HG02885 (cell line): ENCODE measurements at regions not wholly inside any gene's neighbourhood (a gene's known extent, or its start where the extent isn't known, plus 50 kb on each side); places are given as distances from the start of the nearest gene placed in this dataset.
"Not testable (repeated sequence)": the region's sequence is repeated elsewhere in the genome, so short reads cannot be mapped to it uniquely, and the experiment has no call there.

Experiments
- ATAC-seq: cut with Tn5 transposase; IDR thresholded peaks from one replicate; pipeline ENCODE4 v1.9.1; 2021; ENCODE audit warnings: mild to moderate bottlenecking; ENCODE audit not compliant: unreplicated experiment, poor library complexity

DNA sequence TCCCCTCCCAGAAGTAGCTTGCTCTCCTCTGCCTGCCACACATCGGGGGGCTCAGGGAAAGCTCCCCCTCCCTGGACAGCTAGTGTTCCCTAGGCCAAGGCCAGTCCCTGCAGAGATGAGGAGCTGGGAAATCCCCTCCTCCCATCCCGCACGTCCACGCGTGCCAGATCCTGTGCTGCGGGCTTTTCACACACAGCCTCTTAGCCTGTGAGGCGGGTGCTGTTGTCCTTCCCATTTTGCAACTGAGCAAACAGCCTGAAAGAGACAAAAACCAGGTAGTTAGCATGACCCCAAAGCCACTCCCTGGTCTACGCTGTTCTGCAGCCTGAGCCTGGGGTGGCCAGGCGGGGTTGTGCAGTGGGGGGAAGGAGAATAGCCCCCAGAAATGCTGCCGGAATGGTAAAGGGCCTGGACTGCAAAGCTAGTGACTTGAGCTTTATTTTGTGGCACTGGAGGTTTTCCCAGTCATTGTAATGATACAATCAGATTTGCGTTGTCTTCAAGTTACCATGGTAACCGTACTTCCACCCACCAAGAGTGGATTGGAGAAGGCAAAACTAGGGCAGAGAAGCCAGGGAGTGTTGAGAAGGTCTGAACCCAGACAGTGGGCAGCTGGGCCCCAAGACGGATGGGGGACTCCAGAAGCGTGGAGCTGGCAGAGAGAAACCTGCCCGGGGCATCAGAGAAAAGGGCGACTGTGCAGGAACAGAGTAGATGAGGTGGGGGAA is 98.6 kb upstream of the KCTD7 start:
- no peak for ATAC-seq

DNA sequence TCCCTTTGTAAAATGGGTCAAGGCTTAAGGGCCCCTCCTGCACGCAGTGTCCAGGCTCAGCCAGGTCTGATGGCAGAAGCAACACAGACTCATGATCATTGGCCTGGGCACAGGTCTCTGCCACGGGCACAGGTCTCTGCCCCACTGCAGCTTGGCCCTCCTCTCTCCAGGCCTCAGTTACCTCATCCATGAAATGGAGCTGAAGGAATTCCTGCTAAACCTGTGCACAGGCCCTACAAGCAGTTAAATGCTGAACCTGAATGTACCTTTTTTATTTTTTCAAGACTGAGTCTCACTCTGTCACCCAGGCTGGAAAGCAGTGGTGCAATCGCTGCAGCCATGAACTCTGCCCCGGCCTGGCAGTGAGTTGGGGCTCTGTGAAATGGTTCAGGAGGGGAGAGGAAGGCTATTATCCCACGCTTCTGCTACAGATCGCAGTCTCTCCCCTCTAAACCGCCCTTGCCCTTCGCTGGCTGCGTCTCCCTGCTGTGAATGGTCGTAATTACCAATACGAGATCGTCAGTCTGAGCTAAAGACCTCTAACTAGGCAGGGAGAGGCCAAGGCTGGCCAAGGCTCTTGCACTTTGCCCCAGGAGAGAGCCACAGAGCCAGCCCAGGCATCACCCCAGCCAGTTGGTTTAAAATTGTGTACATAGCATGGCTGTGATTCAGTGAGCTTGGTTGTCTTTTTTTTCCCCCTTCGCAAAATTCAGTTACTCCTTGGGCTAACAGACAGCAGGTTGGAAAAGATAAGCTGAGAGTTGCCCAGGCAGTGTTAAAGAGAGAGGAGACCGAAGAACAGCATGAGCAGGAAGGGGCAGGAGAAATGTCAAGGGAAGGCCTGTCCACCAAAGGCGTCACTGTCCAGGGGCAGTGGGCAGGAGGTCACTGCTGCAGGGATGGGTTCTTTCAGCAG is 93.0 kb upstream of the KCTD7 start:
- no peak for ATAC-seq

DNA sequence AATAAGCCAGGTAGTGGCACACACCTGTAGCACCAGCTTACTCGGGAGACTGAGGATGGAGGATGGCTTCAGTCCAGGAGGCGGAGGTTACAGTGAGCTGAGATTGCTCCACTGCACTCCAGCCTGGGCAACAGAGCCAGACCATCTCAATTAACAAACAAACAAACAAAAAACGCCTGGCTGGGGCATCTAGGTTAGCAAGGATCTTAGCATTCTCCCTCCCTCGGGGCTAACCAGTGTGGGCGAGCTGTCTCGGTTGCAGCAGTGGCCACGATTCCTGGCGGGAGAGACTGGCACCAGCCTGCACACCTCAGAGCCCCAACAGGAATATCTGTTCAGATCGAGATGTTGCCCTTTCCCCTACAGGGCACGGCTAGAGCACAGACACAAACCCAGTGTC is 91.3 kb upstream of the KCTD7 start:
- no peak for ATAC-seq

DNA sequence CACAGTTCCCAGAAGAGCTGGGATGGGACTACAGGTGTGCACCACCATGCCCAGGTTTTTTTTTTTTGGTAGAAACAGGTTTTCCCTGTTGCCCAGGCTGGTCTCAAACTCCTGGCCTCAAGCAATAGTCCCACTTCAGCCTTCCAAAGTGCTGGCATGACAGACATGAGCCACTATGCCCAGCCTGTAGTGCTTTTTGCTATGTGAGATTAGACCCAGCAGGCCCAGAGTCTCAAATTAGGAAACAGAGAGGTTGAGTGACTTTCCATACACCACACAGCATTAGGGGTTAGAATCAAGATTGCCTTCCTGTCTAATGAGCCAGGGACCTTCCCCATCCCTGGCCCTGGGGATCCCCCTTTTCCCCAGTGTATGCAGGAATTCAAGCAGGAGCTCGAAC is 90.8 kb upstream of the KCTD7 start:
- no peak for ATAC-seq

DNA sequence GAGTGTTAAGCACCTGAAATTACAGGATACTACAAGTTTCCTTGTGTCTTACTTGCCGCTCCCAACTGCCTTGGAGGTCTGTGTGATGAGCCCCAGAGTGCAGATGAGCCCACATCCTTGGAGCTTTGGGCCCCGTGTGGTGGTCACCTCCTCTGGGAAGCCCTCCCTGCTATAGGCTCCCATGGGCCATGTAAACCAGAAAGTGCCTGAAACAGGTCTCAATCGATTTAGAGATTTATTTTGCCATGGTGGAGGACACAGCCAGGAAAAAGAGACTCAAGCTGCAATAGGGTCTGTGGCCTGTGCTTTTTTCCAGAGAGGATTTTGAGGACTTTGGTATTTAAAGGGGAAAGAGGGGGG is 89.4 kb upstream of the KCTD7 start:
- ATAC-seq, result no peak

DNA sequence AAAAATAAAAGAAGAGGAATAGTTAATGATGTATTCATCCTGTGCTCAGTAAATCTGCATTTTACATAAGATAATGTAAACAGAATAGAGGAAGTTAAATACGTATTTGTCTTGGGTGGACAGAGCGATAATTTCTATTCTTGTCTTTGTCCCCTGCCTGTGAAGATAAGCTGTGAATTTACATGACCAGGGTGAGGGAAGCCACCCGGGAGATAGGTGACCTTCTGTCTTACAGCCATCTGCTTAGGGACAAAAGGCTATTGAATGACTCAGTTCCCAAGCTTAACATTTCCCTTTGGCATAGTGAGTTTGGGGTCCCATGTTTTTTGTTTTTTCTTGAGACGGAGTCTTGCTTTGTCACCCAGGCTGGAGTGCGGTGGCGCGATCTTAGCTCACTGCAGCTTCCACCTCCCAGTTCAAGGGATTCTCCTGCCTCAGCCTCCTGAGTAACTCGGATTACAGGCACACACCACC is 88.7 kb upstream of the KCTD7 start:
- ATAC-seq, result no peak

DNA sequence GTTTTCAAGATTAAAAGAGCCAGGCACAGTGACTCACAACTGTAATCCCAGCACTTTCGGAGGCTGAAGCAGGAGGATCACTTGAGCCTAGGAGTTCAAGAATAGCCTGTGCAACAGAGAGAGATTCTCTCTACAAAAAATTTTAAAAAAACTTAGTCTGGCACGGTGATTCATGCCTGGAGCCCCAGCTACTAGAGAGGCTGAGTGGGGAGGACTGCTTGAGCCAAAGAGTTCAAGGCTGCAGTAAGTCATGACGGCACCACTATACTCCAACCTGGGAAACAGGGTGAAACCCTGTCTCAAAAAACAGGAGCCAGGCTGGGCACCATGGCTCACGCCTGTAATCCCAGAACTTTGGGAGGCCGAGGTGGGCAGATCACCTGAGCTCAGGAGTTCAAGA is 86.6 kb upstream of the KCTD7 start:
- no peak for ATAC-seq

DNA sequence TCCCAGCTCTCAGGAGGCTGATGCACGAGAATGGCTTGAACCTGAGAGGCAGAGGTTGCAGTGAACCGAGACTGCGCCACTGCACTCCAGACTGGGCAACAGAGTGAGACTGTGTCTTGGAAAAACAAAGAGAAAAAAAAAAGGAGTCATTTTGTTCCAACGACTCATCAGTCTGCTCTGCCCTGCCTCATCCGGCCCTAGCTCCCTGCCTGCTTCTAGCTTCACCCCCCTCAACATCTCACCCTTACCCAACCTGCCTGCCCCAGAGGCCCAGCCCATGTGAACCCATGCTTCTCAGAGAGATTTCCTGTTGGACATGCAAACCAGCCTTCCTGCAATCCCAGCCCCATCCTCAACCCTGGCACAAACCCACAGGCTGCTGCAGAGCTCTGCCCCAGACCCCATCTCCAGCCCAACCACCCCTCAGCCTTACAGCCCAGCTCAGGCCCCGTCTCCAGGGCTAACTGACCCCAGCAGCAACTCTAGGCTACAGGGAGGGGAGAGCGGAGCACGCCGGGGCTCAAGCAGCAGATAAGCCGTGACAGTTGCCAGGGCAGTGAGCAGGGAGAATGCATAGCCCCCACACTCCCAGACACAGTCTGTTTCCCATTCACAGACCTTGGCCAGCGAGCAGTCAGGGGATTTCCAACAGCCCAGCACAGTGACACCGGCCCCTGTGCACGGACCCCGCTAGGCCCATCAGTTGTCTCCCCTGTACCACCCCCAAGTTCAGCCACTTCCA is 86.0 kb upstream of the KCTD7 start:
- no peak for ATAC-seq

DNA sequence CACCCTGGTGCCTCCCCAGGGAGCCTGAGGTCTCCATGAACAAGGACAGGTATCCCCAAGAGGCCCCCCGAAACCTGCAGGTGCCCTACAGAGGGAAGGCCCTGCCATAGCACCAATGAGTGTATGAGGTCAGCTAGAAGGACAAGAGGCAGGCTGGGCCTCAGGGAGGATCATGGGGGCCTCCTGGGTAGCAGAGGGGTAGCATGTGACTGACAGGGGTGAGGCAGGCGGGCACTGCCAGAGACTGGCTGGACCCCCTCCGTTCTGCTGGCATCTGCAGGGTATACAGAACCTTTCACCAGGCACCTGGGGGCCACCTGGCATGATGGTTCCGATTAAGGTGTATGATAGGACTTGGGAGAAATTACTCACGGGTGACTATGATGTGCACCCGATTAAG is 79.2 kb upstream of the KCTD7 start:
- no peak for ATAC-seq

DNA sequence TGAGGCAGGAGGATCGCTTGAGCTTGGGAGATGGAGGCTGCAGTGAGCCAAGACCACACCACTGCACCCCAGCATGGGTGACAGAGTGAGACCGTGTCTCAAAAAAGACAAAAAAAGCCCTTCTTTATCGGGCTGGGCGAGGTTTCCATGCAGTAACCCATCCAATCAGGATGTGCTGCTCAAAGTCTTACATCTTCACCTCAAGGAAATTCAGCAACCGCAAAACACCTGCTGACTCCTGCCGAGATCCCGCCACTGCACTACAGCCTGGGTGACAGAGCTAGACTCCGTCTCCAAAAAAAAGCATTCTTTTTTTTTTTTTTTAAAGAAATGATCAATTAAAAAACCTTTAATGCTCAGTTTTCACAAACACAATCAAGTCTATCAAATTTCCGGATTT is 75.7 kb upstream of the KCTD7 start:
- no peak for ATAC-seq

DNA sequence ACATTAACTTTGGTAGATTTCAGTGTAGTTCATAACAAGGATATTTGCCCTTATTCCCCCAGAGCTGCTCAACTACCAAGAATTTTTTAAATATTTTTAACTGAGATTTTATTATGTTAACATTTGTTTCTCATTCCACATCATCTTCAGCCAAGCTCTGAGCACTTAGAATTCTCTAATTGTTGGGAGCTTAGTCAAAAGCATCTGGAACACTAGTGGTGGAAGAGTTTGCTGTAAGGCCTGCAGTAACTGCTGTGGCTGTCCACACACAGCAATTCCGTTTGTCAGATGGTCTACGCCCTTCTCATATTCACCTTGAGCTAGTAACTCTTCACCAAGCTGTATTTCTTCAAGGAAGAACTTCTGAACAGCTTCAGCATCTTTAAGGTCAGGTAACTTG is 75.0 kb upstream of the KCTD7 start:
- not testable (repeated sequence) for ATAC-seq

DNA sequence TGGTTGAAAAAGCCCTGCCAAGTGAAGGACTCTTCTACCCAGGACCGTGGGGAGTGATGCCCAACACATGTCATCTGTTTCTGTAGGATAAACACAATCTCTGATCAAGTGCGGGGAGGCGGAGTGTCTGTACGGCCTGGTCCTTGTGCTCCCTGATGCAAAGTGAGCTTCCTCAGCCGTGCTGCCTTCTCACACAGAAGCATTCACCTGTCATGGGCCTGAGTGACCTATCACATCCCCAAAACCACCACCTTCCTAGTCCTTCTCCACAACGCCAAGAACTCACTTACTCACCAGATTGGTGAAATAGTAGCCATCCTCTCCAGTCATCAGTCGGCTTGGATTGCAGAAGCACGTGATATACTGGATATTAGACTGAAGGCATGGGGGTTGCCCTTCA is 74.4 kb upstream of the KCTD7 start:
- ATAC-seq, result not testable (repeated sequence)

DNA sequence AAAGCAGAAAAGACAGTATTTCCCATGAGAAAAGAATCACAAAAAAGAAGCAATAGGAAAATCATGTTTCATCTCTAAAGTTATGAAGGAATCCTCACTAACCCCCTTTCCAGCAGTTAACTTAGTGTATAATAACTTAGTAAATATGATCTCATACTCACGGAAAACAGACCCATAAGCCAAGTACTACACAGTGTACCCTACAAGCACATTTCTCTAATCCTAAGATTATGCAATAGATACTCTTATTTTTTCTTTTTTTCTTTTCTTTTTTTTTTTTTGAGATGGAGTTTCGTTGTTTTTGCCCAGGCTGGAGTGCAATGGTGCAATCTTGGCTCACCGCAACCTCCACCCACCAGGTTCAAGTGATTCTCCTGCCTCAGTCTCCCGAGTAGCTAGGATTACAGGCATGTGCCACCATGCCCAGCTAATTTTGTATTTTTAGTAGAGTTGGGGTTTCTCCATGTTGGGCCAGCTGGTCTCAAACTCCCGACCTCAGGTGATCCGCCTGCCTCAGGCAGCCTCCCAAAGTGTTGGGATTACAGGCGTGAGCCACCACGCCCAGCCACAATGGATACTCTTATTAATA is 73.7 kb upstream of the KCTD7 start:
- not testable (repeated sequence) for ATAC-seq

DNA sequence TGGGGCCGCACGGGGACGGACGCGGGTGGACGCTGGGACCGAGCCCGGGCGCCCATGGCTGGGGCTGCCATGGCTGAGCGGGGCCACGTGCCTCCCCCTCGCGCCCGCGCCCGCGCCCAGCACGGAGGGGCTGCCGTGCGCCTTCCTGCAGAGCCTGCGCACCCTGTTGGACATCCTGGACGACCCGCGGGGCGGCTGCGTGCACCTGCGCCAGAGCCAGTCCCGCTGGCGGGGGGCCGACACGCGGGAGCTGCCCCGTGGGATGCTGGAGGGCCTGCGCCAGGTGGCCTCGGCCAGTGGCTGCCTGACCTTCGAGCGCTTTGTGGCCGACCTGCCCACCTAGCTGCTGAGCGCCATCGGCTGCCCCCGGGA is 72.5 kb upstream of the KCTD7 start:
- no peak for ATAC-seq

DNA sequence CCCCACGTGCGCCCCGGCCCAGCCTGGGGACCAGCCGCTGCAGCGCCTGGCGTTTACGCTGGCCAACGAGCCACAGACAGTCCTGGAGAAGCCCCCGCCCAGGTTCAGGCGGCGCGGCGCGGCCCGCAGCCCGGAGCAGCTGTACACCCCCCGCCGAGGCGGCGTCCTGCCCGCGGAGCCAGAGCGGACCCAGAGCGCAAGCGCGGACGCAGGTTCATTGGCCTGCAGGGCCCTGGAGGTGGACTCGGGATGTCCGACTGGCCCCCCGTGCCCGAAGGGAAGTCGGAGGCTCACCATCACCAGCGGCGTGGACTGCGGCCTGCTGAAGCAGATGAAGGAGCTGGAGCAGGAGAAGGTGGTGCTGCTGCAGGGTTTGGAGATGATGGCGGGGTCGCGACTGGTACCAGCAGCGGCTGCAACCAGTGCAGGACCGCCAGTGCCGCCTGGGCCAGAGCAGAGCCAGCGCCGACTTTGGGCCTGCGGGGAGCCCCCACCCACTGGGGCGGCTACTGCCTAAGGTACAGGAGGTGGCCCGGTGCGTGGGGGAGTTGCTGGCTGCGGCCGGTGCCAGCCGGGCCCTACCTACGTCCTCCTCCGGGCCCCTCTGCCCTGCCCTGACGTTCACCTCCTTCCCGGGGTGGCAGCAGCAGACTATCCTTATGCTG is 72.0 kb upstream of the KCTD7 start:
- ATAC-seq, result no peak

DNA sequence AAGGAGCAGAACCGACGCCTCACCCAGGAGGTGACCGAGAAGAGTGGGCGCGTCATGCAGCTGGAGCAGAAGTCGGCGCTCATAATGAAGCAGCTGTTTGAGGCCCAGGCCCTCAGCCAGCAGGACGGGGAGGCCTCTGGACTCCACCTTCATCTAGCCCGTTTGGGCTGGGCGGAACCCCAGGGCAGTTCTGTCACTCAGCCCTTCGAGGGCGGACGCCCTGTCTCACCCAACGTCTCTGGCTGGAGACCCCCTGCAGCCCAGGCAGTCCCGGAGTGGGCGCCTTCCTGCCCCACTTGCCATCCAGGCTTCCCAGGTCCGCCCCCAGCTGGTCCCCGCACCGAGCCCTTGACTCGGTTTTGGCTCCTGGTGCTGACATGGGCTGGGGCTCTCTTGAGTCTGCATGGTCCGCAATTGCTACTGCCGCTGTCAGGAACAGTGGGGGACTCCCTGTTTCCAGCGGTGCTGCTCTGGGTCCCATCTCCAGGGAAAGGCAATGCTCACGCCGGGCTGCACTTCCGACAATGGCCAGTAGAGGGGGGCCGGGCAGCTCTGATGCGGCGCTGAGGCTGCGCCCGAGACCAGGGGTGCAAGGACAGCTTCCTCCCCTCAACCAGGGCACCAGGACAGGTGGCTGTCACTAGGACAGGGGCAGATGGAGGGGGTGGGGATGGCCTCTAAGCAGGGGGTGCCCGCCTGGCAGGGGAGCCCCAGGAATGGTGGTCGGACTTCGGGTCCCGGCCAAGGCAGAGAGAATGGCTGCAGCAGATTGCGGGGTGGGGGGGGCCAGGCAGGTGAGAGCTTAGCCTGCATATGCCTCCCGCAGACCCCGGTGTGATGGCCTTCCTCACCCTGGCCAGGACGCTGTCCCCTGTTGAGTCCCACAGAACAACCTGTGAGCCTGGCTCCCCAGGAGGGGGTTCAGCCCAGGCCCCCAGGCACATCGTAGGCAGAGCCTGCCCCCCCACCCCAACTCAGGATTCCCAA is 71.2 kb upstream of the KCTD7 start:
- peak; percentile 70 for ATAC-seq

DNA sequence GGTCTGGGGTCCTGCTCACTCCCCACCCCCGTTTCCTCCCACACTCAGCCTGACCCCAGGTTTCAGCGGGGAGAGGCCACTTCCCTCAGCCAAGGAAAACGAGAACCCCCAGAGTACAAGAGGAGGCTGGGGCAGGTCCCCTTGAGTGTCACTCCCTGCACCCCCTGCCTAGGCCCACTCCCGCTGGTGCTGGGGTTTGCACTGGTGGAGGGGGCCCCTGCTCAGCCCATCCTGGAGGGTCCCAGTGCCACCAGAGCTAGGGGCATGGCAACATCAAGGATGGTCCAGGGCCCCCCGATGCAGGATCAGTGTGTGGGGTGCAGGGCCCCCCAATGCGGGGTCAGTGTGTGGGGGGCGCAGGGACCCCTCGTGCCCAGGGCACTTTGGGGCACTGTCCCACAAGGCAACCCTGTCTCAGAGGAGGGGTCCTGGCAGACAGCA is 70.5 kb upstream of the KCTD7 start:
- ATAC-seq, result no peak

DNA sequence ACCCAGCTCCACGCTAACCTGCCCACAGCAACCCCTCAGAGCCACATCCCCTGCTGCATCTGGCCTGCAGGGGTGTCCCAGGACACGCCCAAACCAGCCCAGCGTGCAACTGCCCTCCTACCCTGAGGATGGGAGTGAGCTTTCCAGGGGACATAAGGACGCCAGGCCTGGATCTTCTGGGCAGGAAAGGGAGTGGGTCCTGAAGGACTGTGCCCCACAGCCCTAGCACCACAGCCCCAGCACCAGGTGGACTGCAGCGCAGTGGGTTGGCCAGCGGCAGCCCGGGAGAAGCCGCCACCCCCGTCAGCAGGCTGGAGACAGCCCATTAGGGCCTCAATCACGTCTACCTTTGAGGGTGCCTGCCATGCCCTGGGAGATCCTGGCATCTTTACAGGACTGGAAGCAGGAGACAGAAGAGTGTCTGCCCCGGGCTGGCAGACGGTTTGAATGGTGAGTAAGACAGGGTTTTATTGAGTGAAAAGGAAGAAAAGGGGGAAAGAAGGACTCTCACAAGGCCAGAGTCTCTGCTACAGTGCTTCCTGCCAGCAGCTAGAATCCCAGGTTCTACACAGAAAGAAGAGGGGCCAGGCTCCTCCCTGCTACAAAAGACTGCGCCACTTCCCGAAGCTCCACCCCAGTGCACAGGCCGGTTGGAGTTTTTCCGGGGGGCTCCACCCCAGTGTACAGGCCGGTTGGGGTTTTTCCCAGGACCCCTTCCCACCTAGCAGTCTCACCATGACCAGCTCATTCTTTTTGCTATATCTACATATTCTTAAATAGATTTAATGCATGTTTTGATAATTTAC is 69.8 kb upstream of the KCTD7 start:
- ATAC-seq, result no peak
